ENCODE measurements at regions not wholly inside any gene's neighbourhood (a gene's known extent, or its start where the extent isn't known, plus 50 kb on each side); places are given as distances from the start of the nearest gene placed in this dataset.

DNA sequence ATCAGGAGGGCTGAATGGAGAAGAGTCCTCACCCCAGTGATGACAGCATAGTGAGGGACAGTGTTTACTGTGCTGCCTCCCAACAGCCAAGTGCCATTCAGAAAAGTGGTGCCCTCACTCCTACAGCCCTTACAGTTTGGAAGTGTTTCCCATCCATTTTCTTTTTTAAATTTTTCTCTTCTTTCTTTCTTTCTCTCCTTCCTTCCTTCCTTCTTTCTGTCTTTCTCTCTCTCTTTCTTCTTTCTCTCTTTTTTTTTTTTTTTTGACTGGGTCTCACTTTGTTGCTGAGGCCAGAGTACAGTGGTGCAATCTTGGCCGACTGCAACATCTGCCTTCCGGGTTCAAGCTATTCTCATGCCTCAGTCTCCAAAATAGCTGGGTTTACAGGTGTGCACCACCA is 755.3 kb downstream of the UQCRFS1 start:
- TF ChIP-seq EP300 (IDR thresholded peaks at IDR 0.05): no peak
- TF ChIP-seq CTCF (IDR thresholded peaks at IDR 0.05): no peak
- TF ChIP-seq POLR2A (IDR thresholded peaks at IDR 0.05): no peak
- Histone ChIP-seq H3K9me3 (peaks cover 0 to 2% of the 10 kb centered on the region in 2 donors), H3K27me3 (no peaks in the 10 kb centered on the region), H3K4me3 (no peak overlapping the region), H3K4me1 (ENCODE audit: insufficient read depth) (no peaks in the 10 kb centered on the region), H3K36me3 (no peaks in the 10 kb centered on the region), H3K27ac (no peak overlapping the region)
- DNase-seq: no peak
- intact Hi-C loops (cut with DNase I): no loop called here
- 90 to 93% (median 91%) methylated on average over 2 of the region's 2 CpGs for whole genome bisulfite sequencing, 3 donors

DNA sequence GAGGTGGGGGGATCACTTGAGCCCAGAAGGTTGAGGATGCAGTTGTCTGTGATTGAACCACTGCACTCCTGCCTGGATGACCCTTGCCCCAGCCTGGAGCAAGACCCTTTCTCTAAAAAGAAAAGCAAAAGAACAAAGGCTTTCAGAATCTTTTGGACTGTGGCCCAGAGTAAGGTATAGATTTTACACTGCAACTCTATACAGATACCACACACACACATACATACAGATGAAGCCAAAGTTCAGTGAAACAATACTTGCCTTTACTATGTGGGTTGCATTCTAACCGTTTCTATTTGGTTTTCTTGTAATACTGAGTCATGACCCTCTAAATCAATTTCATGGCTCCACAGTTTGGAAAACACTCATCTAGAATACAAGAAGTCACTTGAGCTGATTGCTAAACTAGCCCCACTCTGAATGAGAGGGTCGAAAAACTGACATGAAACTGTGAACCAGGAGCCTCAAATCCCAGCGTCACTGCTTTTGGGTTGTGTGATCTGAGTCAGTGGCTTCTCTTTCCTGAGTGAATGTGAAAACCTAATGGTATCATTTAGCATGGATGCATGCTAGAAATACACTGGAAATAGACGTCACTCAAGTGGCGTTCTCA is 756.1 kb downstream of the UQCRFS1 start:
- DNase-seq: no peak
- Histone ChIP-seq H3K9me3 (peaks cover 0 to 2% of the 10 kb centered on the region in 2 donors), H3K4me1 (ENCODE audit: insufficient read depth) (no peaks in the 10 kb centered on the region), H3K36me3 (no peaks in the 10 kb centered on the region), H3K27me3 (no peaks in the 10 kb centered on the region), H3K4me3 (no peak overlapping the region), H3K27ac (no peak overlapping the region)
- TF ChIP-seq CTCF (IDR thresholded peaks at IDR 0.05) (no peak), EP300 (IDR thresholded peaks at IDR 0.05) (no peak), POLR2A (IDR thresholded peaks at IDR 0.05) (no peak)
- intact Hi-C loops (cut with DNase I): no loop called here
- 62 to 72% (median 67%) methylated on average over 5 of the region's 5 CpGs for WGBS, 3 donors

- Histone ChIP-seq H3K36me3 (no peaks in the 10 kb centered on the region), H3K9me3 (peaks cover 0 to 2% of the 10 kb centered on the region in 2 donors), H3K4me3 (no peak overlapping the region), H3K27ac (no peak overlapping the region), H3K4me1 (ENCODE audit: insufficient read depth) (no peaks in the 10 kb centered on the region), H3K27me3 (no peaks in the 10 kb centered on the region)
- no peak for DNase-seq
- no peak for TF ChIP-seq CTCF (IDR thresholded peaks at IDR 0.05)
- no peak for TF ChIP-seq EP300 (IDR thresholded peaks at IDR 0.05)
- no peak for TF ChIP-seq POLR2A (IDR thresholded peaks at IDR 0.05)
- WGBS, 3 donors: 46 to 50% (median 49%) methylated on average over 4 of the region's 4 CpGs
- intact Hi-C loops (cut with DNase I): no loop called here
Measured at GRCh38 chr19:28456252-28456651, 756.7 kb downstream of the UQCRFS1 start.

GRCh38 chr19:28454083-28454482 is 758.9 kb downstream of the UQCRFS1 start:
- DNase-seq: no peak
- Histone ChIP-seq H3K27ac (no peak overlapping the region), H3K27me3 (no peaks in the 10 kb centered on the region), H3K9me3 (peaks cover 0 to 2% of the 10 kb centered on the region in 2 donors), H3K36me3 (no peaks in the 10 kb centered on the region), H3K4me3 (no peak overlapping the region), H3K4me1 (ENCODE audit: insufficient read depth) (no peaks in the 10 kb centered on the region)
- WGBS, 3 donors: 34 to 44% (median 40%) methylated on average over 3 of the region's 3 CpGs
- TF ChIP-seq EP300 (IDR thresholded peaks at IDR 0.05) (no peak), POLR2A (IDR thresholded peaks at IDR 0.05) (no peak), CTCF (IDR thresholded peaks at IDR 0.05) (no peak)
- intact Hi-C loops (cut with DNase I): no loop called here
